ENCODE measurements at regions not wholly inside any gene's neighbourhood (a gene's known extent, or its start where the extent isn't known, plus 50 kb on each side); places are given as distances from the start of the nearest gene placed in this dataset.
"Not testable (repeated sequence)": the region's sequence is repeated elsewhere in the genome, so short reads cannot be mapped to it uniquely, and the experiment has no call there.

GRCh38 chr7:68712956-68713495 is 885.2 kb upstream of the AUTS2 start:
- no peak for DNase-seq (ENCODE audit: low spot score)

DNA sequence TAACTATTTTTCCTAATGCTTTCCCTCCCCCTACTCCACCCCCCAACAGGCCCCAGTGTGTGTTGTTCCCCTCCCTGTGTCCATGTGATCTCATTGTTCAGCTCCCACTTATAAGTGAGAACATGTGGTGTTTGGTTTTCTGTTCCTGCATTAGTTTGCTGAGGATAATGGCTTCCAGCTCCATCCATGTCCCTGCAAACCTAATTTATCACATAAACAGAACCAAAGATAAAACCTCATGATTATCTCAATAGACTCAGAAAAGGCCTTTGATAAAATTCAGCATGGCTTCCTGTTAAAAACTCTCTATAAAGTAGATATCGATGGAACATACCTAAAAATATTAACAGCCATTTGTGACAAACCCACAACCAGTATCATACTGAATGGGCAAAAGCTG is 884.1 kb upstream of the AUTS2 start:
- not testable (repeated sequence) for DNase-seq (ENCODE audit: low spot score)

GRCh38 chr7:68715907-68716306 is 882.4 kb upstream of the AUTS2 start:
- no peak for DNase-seq (ENCODE audit: low spot score)

- DNase-seq (ENCODE audit: low spot score), result no peak
Measured at GRCh38 chr7:68717176-68717575, 881.1 kb upstream of the AUTS2 start.

- no peak for DNase-seq (ENCODE audit: low spot score)
Measured at GRCh38 chr7:68718097-68718551, 880.2 kb upstream of the AUTS2 start.

- DNase-seq (ENCODE audit: low spot score), result no peak
Measured at GRCh38 chr7:68720697-68721096, 877.6 kb upstream of the AUTS2 start.

DNA sequence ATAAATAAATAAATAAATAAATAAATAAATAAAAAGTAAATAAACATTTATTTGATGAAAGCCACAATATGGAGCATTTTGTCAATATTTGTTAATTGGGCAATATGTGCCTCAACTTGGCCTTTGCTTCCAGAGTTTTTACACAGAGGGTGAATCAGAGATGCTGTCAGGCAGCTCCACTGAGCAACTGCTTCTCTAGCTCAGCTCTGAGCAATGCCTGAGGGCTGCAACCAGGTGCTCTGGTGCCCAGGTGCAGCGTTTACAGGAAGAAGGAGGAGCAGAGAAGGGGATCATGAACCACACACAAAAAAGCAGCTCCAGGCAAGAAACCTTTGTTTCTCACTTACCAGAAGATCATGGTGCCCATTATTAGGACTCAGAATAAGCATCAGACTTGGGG is 876.2 kb upstream of the AUTS2 start:
- DNase-seq (ENCODE audit: low spot score), result no peak

DNA sequence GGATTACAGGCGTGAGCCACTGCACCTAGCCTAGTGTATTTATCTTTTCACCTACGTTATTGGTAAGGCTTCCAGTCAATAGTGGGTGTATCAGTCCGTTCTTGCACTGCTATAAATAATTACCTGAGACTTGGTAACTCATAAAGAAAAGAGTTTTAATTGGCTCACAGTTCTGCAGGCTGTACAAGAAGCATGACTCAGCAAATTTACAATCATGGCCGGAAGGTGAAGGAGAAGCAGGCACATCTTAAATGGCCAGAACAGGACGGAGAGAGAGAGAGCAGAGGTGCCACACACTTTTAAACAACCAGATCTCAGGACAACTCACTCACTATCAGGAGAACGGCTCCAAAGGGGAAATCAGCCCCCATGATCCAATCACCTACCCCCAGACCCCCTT is 873.3 kb upstream of the AUTS2 start:
- DNase-seq (ENCODE audit: low spot score), result no peak

DNA sequence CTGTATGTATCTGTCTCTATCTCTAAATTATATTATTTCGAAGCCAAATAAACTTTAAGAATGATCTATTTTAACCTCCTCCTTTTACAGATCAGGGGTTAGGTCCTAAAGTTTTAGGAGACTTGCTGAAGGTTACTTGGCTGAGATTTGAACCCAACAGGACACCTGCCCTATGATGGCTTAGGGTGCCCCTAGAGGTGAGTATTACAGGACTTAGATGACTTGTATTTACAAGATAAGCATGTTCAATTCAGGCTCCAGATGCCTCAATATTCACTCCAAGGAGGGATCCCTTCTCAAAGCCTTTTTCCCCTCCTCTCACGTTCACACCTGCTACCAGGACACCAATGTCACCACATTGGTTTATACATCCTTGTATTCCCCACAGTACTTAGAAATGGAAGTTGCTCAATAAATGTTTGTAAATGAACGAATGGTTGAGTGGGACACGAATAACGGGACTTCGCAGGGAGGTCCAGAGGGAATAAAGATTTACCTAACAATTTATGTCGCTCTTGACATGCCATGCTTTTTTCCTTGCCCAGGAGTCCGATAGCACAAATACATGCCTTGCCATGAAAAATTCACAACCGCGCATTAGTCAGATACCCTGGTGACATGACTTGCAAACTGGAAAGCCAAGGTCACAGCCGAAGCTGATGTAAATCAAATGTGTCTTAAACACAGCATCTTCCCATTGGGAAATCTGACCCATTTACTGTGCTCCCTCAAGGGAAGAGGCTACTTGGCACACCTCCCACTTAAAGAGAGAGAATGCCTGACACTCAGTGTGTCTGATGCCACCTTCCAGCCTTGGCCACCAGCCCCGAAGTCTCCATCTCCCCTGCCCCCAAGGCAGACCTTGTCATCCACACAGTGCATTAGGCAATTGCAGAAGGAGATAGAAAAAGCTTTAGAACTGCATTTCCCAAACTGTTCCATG is 872.2 kb upstream of the AUTS2 start:
- no peak for DNase-seq (ENCODE audit: low spot score)

- DNase-seq (ENCODE audit: low spot score), result not testable (repeated sequence)
Measured at GRCh38 chr7:68728720-68729119, 869.6 kb upstream of the AUTS2 start.

GRCh38 chr7:68729371-68729770 is 868.9 kb upstream of the AUTS2 start:
- no peak for DNase-seq (ENCODE audit: low spot score)

GRCh38 chr7:68730194-68730593 is 868.1 kb upstream of the AUTS2 start:
- DNase-seq (ENCODE audit: low spot score), result no peak

GRCh38 chr7:68730964-68731363 is 867.3 kb upstream of the AUTS2 start:
- no peak for DNase-seq (ENCODE audit: low spot score)

GRCh38 chr7:68733219-68734153 is 864.8 kb upstream of the AUTS2 start:
- no peak for DNase-seq (ENCODE audit: low spot score)

DNA sequence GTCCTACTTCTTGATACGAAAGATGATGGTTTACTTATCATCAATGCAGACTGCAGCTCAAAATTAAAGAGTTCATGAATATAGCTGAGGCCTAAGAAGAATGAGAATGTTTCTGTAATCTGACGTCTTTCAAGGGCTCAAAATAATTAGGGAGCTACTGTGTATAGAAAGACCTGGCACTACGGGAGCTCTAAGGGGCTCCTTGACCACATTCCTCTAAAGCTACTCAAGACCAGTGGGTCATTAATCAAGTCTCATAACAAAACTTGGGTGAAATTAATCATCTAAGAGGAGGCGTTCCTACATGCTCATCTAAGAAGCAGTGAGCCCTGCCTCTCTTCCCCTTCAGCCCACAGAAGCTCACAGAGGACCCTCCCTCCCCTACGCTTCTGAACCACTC is 863.8 kb upstream of the AUTS2 start:
- no peak for DNase-seq (ENCODE audit: low spot score)

DNA sequence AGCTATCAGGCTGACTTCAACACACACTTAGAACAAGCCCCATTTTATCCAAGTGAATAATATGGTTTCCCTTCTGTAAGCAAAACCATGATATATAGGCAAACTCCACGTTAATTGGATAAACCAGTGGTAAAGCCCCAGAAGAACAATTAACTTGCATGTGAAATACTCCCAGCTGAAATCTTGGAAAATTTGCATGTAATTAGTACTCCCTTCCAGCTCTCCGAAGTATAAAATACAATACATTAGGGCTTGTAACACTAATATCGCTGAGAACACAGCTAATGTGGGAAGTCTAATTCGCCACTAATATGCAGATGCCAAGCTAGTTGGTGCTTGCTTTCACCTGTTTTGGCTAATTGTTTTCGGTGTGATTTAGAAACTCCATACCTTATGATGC is 859.0 kb upstream of the AUTS2 start:
- no peak for DNase-seq (ENCODE audit: low spot score)

- no peak for DNase-seq (ENCODE audit: low spot score)
Measured at GRCh38 chr7:68744036-68744435, 854.2 kb upstream of the AUTS2 start.

- no peak for DNase-seq (ENCODE audit: low spot score)
Measured at GRCh38 chr7:68748934-68749900, 849.1 kb upstream of the AUTS2 start.

GRCh38 chr7:68752485-68753178 is 845.6 kb upstream of the AUTS2 start:
- no peak for DNase-seq (ENCODE audit: low spot score)

DNA sequence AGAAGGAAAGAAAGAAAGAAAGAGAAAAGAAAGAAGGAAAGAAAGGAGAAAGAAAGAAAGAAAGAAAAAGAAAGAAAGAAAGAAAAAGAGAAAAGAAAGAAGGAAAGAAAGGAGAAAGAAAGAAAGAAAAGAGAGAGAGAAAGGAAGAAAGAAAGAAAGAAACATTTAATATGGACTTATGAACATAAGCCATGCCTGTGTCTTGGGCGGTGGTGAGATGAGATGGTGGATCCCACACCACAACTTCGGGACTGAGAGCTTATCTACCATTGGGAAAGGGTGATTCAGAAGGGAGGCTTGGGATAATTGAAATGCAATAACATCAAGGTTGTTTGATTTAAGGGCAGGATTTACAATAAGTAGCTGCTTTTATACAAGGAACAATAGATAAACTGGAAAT is 843.9 kb upstream of the AUTS2 start:
- DNase-seq (ENCODE audit: low spot score), result no peak

All from ecto neural progenitor cell (in vitro differentiated cells).